ENCODE measurements at regions not wholly inside any gene's neighbourhood (a gene's known extent, or its start where the extent isn't known, plus 50 kb on each side); places are given as distances from the start of the nearest gene placed in this dataset.

DNA sequence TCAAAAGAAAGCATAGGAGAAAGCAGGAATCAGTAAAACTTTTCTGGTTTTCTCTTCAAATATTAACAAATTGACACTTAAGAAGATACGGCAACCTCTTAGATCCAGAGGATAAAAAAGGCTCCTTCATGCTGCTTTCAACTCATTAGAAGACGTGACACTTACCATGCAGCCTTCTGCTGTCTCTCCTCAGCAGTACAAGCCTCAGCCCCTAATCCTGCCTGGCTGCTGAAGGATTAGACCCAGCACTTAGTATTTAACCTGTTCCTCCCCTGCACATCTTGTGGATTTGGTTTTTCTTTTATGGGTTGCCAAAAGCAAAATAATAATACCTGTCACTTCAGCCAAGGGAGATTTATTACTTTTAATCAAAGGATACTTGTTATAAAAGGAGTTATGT, 108.4 kb downstream of the LYZL1 start:
- no peaks in the 10 kb centered on the region for H3K4me1 ChIP-seq (ENCODE audit: control insufficient read depth, insufficient read depth, low read length)
- no peaks in the 10 kb centered on the region for H3K27me3 ChIP-seq (ENCODE audit: control insufficient read depth, insufficient read depth)
- H3K9me3 ChIP-seq (ENCODE audit: control insufficient read depth, low read length): no peaks in the 10 kb centered on the region
- ATAC-seq (no peak), DNase-seq (no peak)
- intact Hi-C loops (cut with DNase I): loop anchor here in 2 of 4 donors (10.0 kb wide), 1 partner anchor 48 kb away; no protein-coding TSS in a partner anchor
- WGBS: 66% methylated on average over 2 of the region's 2 CpGs
- H3K27ac ChIP-seq (ENCODE audit: low read length): no peak overlapping the region
- no peak overlapping the region for H3K4me3 ChIP-seq (ENCODE audit: low read length)

DNA sequence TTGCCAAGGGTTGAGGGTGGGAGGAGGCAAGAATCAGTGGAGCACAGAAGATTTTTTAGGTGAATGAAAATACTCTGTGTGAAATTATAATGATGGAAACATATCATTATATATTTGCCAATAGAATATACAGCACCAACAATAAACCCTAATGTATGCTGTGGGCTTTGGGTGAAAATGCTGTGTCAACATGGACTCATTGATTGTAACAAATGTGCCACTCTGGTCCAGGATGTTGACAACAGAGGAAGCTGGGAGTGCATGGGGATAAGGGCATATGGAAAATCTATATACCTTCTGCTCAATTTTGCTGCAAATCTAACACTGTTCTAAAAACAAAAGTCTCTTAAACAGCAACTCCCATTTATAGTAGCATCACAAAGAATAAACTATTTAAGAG, 114.3 kb downstream of the LYZL1 start:
- Histone ChIP-seq H3K4me3 (ENCODE audit: low read length) (no peak overlapping the region), H3K27ac (ENCODE audit: low read length) (no peak overlapping the region), H3K9me3 (ENCODE audit: control insufficient read depth, low read length) (no peaks in the 10 kb centered on the region), H3K27me3 (ENCODE audit: control insufficient read depth, insufficient read depth) (no peaks in the 10 kb centered on the region), H3K4me1 (ENCODE audit: control insufficient read depth, insufficient read depth, low read length) (no peaks in the 10 kb centered on the region)
- no peak for DNase-seq
- intact Hi-C loops (cut with DNase I): no loop called here
- no peak for ATAC-seq

DNA sequence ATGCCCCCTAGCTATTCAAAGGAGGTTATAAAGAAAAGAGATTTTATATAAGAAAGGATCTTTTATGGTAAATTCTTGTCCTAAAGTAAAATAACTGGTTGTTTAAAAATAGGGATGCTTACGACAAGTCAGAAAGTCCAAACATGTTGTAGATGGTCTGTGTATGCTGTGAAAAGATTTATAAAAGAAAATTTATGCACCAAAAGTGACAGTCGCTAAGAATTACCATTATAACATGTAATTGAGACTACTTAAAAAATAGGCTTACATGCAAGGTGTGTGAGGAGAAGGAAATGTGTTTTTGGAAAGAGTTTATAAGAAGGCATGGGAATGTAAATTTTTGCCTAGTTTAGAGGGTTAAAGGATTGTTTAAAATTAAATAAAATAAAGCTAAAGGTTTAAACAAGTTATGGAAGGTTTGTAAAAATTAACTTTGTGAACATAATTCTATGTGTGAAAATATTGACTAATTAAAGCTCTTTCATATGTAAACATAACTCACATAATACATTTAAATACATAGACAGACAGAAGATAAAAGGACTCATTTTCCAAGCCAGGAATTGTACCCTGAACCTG, 118.5 kb downstream of the LYZL1 start:
- no peak for DNase-seq
- no peak overlapping the region for H3K27ac ChIP-seq (ENCODE audit: low read length)
- peaks cover 4% of the 10 kb centered on the region for H3K4me1 ChIP-seq (ENCODE audit: control insufficient read depth, insufficient read depth, low read length)
- ATAC-seq: no peak
- no peaks in the 10 kb centered on the region for H3K9me3 ChIP-seq (ENCODE audit: control insufficient read depth, low read length)
- no peaks in the 10 kb centered on the region for H3K27me3 ChIP-seq (ENCODE audit: control insufficient read depth, insufficient read depth)
- H3K4me3 ChIP-seq (ENCODE audit: low read length): no peak overlapping the region
- intact Hi-C loops (cut with DNase I): no loop called here
- 94% methylated on average over 2 of the region's 2 CpGs for WGBS

Measured in right cardiac atrium (tissue), 5 donors.